ENCODE measurements at regions not wholly inside any gene's neighbourhood (a gene's known extent, or its start where the extent isn't known, plus 50 kb on each side); places are given as distances from the start of the nearest gene placed in this dataset.
"Not testable (repeated sequence)": the region's sequence is repeated elsewhere in the genome, so short reads cannot be mapped to it uniquely, and the experiment has no call there.

DNA sequence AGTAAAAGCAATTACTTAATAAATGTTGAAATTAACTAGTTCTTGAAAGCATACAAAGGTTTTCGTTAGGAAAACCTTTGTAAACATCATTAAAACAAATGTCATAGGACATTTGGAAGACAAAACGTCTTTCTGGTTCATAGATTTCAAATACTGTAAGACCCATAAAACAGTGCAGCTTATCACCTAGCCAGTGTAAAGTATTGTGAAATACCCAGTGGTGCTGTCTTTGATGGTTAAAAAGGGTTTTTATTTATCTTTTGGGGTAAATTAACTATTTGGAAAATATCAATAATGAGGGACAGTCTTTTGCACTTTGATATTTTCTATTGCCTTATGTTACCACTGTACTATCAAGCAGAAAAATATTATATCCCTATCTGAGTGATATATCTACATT lies 120.0 kb upstream of the FAM98A start:
- no peak for DNase-seq

DNA sequence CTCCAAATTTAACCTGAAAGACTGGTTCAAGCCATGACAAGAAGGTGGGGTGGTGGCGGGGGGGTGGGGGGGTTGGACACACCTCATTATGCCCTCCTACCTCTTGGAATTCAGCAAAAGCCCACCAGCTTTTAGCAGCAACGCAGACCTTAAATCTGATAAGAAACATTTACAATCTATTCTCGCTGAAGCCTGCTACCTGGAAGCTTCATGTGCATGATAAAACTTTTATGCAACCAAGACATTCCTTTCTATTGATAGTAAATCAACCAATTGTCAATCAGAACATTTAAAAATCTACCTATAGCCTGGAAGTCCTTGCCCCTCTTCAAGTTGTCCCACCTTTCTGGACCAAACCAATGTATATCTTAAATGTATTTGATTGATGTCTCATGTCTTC lies 113.6 kb upstream of the FAM98A start:
- no peak for DNase-seq

DNA sequence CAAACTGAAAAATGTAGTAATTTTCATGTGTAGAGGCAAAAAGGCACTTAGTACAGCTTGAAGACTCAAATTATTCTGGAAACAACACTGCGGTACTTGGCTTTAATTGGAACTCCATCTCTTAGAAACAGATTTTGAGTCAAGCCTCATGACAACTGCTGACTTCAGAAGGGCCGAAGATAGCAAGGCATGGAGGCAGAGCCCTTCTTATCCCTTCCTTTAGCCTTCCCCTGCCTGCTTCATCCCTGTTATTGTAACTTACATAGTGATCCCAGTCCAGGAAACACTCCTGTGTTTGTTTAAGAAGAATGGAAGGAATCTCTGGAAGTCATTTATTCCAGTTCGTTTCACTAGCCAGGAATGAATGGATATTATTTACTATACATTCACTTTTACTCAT lies 110.9 kb upstream of the FAM98A start:
- DNase-seq, result no peak

DNA sequence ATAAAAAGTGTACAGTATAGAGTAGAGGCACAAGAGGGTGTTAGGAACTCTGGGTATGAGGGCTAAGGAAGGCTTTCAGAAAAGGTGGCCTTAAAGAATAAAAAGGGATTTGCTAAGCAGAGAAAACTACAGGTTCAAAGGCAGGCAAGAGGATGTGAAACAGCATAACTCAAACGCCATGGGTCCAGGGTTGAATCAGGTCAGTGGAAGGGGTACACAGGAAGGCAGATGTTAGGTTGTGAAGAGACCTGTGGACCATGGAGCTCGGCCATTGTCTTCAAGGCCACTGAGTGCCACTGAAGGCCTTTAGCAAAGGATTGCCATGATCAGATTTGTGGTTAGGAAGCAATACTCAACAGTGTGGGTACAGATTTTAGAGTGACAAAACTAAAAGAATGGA lies 108.2 kb upstream of the FAM98A start:
- no peak for DNase-seq

DNA sequence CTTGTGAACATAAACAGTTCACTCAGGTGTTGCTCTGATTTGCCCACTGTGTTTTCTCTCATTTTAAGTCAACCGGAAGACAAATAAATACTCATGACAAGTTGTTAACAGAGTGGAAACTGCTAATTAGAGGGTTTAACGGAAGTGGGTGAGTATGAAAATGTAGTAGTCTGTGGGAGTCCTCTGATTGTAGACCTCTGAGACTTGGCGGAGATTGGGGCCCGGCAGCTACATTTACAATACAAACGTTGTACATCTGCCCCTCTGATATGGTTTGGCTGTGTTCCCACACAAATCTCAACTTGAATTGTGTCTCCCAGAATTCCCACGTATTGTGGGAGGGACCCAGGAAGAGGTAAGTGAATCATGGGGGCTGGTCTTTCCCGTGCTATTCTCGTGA lies 107.3 kb upstream of the FAM98A start:
- DNase-seq, result no peak

DNA sequence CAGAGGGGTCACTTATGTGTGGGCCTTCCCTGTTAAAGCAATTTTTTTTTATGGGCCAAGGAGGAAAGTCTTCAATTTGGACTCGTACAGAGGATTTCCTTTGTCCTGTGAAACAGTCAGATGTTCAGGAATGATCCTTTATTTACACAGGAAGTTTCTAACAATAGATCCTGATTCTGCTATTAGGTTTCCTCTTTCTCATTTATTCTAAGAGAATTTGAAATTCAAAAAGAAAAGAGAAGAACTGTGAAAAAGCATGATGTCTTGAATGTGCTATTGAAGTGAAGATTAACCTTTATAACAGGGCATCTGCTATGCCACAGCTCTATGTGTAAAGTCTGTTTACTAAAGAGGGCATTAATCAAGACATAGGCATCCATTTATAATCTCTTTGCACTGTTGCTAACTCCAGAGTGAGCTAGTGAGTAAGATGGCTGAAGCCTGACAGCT lies 105.3 kb upstream of the FAM98A start:
- no peak for DNase-seq

DNA sequence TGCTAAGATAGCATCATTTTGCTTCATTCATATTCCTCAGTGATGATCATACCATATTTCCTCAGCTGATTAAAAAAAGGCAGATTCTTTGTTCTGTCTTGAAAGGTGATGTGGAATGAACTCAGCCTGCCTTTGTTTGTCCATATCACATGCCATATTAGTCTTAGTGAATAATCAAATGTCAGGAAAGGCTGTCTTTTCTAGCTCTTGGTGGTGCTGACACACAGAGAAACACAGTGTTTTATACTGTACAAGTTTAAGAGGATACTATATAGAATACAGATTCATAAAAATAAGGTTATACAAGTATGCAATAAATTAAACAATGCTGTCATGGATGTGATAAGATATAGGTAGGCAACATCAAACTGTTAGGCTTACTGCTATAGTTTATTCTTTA lies 97.1 kb upstream of the FAM98A start:
- no peak for DNase-seq

DNA sequence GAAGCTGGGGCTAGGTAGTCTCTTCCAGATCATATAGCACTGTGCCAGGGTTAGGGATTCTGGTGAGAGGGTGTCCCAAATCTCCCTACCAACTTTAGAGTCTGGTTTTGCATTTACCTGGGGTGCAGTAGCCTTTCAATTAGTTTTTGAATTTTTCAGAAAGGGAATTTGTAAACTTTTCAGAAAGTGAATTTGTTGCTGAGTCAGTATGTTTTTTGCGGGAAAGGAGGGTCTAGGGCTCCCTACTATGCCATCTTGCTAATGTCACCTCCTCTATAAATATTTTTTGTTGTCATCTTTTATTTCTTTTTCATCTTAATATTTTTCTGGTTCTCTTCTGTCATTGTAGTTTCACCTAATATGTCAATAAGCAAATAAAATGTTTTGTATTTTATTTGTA lies 95.8 kb upstream of the FAM98A start:
- no peak for DNase-seq

DNA sequence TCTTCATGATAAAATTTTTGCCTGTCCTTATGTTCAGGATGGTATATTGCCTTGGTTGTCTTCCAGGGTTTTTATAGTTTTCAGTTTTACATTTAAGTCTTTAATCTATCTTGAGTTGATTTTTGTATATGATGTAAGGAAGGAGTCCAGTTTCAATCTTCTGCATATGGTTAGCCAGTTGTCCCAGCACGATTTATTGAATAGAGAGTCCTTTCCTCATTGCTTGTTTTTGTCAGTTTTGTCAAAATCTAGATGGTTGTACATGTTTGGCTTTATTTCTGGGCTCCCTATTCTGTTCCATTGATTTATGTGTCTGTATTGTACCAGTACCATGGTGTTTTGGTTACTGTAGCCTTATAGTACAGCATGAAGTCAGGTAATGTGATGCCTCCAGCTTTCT lies 91.6 kb upstream of the FAM98A start:
- DNase-seq, result not testable (repeated sequence)

DNA sequence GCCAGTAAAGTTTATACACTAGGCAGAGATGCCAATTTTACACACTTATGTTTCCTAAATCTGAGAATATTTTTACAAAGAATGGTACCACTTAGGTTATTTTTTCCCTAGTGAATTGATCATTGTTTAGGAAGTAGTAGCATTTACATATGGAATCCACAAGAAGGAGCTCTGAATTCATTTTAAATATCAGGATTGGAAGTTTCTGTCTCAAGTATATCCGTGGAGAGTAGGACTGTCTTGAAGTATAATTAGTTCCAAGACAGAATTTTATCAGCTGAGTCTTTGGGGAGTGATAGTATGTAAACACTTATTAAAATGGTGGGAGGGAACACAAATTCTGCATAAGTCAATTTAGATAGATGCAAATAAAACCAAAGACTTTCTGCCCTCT lies 82.3 kb upstream of the FAM98A start:
- DNase-seq, result no peak

DNA sequence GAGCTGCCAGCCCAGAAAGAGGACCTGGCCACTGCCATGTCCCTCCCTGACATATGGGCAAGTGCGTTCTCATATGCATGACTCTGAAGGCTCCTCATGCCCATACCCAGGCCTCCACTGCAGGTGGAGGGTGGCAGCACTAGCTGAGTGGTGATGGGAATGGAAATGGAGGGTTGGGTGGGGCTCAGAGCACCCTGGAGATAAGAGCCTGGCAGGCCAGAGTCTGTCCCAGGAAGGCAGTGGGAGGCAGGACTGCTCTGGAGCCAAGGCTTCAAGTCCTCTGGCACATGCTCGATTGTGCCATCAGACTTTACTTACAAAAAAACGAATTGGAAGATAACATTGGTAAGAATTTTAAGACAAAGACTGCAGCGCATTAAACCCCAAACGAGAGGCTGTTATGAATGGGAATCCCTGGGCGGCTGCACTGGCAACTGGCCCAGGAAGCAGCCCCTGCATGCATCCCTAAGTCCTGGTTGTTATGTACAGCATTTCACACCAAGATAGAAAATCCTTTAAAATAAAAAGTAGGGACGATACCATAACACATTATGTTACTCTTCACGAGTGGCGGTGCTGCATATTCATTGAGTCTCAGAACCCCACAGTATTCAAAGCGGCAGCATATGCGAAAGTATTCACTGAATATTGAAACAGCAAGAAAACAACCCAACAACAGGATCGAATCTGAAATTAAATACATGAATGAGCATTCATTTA lies 81.7 kb upstream of the FAM98A start:
- no peak for DNase-seq

DNA sequence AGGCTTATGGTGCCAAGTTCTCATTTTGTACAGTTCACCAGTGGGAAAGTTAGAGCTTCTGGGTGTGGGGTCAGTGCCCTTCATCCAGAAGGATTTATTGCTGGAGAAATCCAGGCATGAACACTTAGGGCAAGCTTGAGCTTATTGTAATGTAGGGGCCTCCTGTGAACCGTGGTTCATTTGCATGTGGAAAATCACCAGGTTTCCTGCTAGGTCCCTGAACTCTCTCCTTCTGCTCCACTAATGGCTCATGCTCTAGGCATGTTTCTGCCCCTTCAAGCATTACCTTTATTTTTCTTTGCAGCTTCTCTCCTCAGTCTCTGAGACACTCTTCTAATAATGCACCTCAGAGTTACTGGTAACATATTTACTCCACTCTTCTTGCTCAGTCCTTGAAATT lies 79.3 kb upstream of the FAM98A start:
- no peak for DNase-seq

DNA sequence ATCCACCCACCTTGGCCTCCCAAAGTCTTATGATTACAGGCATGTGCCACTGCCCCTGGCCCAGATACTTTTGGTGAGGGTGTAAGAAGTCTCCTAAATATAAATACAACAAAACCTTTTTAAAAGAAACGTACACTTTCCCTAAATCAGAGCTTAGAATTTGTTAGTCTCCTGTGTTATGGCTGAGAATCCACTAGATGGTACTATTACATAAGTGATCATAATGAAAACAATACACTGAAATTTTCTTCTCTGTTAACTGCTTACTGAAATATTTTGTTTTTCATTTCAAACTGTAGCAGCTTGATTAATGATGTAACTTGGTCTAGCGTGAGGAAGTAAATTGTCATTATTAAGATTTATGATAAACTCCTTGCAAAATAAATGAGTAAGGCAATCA lies 74.8 kb upstream of the FAM98A start:
- DNase-seq, result no peak

DNA sequence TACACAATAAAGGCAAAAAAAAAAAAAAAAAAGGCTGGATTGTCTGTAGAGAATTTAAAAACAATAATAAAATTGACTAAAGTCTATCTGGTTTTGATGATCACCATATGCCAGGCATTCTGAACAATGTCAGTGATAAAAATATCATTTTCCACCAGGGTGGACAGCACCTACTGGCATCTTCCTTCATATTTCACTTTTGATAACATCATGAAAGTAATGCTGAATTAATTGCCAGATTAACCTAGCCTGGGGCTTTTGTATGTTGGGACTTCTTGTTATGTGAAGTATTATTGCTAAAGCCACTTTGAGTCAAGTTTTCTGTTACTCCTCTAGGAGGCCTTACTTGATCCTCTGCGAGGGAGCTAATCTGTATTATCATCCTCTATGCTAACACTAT lies 73.8 kb upstream of the FAM98A start:
- DNase-seq, result no peak

DNA sequence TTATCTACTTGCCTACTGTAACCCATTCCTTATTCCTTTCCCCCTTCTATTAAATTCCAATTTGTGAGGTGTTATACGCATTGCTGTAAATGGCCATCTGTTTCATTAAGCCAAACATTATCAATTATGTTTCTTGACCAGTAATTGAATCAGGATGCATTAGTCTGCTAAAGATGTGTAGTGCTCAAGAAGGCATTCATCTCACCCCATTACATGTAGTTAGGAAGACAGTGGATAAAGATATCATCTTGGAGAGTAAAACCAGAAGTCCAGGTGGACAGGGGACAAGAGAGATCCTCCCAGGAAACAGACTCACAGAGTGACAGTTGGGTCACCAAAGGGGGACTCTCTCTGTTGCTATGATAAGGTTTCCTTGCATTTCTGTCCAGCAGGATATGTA lies 73.3 kb upstream of the FAM98A start:
- no peak for DNase-seq

DNA sequence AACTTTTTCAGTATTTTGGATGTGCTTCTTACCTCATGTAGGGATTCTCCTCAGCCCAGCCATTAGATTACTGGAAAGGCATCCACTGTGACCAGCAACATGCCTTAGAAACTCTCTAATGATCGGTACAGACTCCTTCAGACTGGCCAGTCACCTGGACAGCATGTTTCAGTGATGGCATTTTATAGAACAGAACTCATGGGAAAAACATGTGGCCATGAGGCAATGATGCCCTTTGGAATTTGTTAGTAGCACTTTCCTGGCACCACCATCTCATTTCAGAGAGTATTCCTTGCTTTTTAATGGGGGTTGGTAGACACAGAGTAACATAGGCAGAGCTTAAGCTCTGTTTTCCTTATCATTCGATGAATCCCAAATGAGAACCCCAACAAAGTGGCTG lies 72.1 kb upstream of the FAM98A start:
- DNase-seq, result no peak

DNA sequence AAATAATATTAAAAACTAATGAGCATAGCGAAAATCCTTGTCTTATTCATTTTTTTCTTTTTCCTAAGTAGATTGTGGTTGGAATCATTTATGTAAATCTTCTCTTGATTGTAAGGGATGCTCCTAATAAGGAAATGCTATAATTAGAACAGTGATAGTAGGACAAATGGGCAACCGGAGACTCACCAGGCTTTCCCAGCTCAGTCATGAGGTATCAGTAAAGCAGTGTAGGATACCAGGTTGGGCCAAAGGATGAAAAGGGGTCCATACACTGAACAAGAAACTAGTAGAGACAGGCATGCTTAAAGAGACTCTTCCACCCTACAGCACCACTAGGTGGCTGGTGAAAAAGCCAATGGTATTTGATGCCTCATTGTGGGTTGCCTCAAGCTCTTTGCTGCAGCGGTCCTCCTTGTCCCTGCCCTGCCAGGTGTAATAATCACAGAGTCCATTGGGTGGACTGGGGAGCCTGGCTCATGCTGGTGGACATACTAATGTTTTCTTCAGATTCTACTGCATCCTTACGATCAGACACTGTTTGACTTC lies 71.4 kb upstream of the FAM98A start:
- DNase-seq, result no peak

DNA sequence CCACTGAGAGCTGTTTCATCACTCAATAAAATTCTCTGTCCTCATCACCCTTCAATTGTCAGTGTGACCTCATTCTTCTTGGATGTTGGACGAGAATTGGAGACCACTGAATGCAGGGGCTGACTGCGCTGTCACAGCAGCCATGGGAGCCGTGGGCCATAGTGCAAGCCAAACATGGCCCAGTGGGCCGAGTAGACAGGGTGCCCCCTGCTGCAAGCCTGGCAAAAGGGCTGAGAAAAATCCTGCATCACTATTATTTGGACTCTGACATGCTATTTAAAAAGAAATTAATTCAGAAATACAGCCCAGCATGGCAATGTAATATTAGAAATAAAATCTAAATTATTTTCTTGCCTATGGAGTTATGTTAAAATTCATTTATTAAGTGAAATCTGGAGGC lies 67.8 kb upstream of the FAM98A start:
- no peak for DNase-seq

DNA sequence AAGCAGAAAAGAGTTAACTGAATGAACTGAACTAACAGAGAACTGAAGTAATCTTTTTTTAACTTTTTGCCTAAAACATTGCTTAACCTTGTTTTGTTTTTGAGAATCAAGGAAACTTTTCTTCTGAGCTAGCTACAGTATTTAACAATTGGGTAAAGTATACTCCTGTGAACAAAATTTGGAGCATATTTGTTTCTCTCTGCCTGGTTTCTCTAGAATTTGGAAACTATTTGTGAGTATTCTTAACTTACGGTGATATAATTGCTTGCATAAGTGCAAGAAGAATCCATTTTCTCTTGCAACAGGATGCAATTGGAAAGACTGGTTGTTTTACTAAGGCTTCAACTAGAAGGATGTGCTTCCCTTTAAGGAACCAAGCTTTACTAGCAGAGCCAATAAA lies 65.9 kb upstream of the FAM98A start:
- DNase-seq, result no peak

DNA sequence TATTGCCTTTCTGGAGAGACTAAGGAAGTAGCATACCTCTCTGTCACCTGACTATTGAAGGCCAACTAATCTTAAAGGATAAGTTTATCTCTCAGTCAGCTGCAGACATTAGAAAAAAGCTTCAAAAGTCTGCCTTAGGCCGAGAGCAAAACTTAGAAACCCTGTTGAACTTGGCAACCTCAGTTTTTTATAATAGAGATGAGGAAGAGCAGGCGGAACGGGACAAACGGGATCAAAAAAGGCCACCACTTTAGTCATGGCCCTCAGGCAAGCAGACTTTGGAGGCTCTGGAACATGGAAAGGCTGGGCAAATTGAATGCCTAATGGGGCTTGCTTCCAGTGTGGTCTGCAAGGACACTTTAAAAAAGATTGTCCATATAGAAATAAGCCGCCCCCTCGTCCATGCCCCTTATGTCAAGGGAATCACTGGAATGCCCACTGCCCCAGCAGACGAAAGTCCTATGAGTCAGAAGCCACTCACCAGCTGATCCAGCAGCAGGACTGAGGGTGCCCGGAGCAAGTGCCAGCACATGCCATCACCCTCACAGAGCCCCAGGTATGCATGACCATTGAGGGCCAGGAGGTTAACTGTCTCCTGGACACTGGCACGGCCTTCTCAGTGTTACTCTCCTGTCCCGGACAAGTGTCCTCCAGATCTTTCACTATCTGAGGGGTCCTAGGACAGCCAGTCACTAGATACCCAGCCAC lies 61.5 kb upstream of the FAM98A start:
- no peak for DNase-seq

DNA sequence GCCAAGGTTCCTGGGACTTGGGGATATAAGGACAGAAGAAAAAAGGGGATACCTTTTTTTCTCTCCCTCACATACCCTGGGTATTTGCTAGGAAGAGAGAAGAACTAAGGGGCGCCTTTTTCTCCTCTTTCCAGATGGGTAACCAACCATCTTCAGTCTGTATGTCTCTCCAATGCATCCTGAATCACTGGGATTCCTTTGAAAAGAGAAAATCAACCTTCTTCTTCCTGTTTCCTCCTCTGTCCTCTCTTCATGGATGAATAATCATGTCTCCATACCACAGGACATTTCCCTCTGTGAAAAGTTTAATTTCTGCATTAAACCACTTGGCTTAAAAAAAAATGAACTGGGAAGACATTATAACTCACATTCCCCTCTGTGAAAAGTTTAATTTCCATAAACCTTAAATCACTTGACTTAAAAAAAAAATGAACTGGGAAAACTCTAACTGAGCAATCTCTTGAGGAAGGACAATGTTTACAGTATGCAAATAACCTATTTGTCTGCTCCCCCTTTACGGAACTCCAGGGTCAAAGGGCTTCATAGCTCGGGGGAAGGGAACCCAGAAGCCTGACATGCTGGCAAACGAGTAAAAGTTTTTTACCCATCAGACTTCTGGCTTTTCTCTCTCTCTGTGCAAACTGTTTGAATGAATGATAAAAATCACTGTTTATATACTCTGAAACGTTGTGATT lies 56.7 kb upstream of the FAM98A start:
- DNase-seq, result no peak

DNA sequence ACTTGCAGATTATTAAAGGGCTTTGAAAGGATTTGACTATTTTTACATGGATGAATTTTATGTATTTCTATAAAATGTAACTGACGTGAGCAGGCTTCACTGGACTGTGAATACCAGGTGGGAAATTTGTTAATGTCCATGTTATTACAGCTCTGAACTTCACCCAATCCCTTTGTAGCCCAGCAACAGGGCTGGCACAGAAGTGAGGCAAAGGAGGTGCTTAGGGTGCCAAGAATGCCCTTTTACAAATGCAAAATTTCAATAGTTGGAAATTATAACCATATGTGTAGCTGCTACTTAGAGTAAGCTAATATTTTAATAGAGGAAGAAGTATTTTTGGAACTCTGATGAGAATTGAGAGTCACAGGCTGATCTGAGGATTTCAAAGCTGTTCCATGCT lies 53.7 kb upstream of the FAM98A start:
- no peak for DNase-seq

DNA sequence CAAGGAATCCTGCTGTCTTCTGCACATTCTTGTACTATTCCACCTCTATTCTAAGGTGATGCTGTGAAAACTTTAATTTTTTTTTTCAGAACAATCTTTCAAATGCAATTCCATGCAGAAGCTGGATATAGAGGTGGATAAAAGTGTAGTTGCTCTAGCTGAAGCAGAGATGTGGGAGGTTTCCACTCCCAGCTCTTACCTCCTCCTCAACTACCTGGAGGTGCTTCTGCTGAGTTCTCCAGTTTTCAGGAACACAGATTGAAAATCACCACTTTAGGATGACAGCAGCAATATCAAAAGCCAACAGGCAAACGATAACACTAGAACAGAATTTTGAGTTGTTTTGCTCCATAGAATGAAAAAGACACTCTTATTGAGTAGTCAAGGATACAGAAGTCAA lies 51.1 kb upstream of the FAM98A start:
- no peak for DNase-seq
